Stomach (tissue), 8 donors: ENCODE measurements at regions not wholly inside any gene's neighbourhood (a gene's known extent, or its start where the extent isn't known, plus 50 kb on each side); places are given as distances from the start of the nearest gene placed in this dataset.

Experiments used
- DNase-seq, 2 donors: peaks; one replicate each; pipeline versions ENCODE4 v3.0.0 to v3.0.0-alpha.2; 2013 to 2019
- H3K27ac ChIP-seq, 5 donors: fragments of 200-600 bp in 4 of 5; sonication (generic) in 4 of 5; one replicate each; pipeline ENCODE4 v1.5.1; 2013 to 2019; ENCODE audit warnings: mild to moderate bottlenecking in 1 of 5, moderate library complexity in 1 of 5
- H3K27me3 ChIP-seq, 3 donors: fragments of 200-600 bp; sonication (generic); one replicate each; pipeline ENCODE4 v1.5.1; 2017 to 2019; ENCODE audit warnings: mixed run types in 1 of 3
- H3K36me3 ChIP-seq, 4 donors: fragments of 200-600 bp; sonication (generic); 1 replicate in 3 of 4; 2 replicates in 1 of 4; pipeline ENCODE4 v1.5.1; 2016 to 2019
- H3K4me1 ChIP-seq, 4 donors: fragments of 200-600 bp; sonication (generic); one replicate each; pipeline ENCODE4 v1.5.1; 2016 to 2019
- H3K4me3 ChIP-seq, 4 donors: fragments of 200-600 bp; sonication (generic) in 3 of 4; one replicate each; pipeline ENCODE4 v1.5.1; 2016 to 2019; ENCODE audit warnings: mild to moderate bottlenecking in 1 of 4
- H3K9me3 ChIP-seq, 4 donors: fragments of 200-600 bp; sonication (generic); one replicate each; pipeline ENCODE4 v1.5.1; 2016 to 2019
- EP300 ChIP-seq: sonication (generic); formaldehyde crosslinking; IDR thresholded peaks from one replicate; pipeline ENCODE4 v1.6.1; 2017; ENCODE audit warnings: antibody characterized with exemption
- POLR2A ChIP-seq, 4 donors: fragments of 450-650 bp; IDR thresholded peaks; one replicate each; pipeline ENCODE4 v1.6.1; 2016; ENCODE audit warnings: antibody characterized with exemption in 4 of 4, control low read depth in 2 of 4, mild to moderate bottlenecking in 1 of 4, moderate library complexity in 1 of 4
- POLR2AphosphoS5 ChIP-seq, 3 donors: sonication (generic); formaldehyde crosslinking; IDR thresholded peaks; one replicate each; pipeline ENCODE4 v1.6.1; 2016; ENCODE audit warnings: antibody characterized with exemption in 3 of 3
- WGBS, 5 donors: extraction: QIAGEN DNeasy Blood & Tissue Kit in 3 of 5; methylation state at CpG; one replicate each; pipeline versions ENCODE4 v1.1.5 to v1.1.7; 2013 to 2018; 5-methylcytosine and 5-hydroxymethylcytosine counted together
- intact Hi-C: fragments of 100-400 bp; cut with DNase I; formaldehyde crosslinking; loops from one replicate; pipeline ENCODE4 v1.15.1; 2023; ENCODE audit warnings: low total_unique reads
- TF ChIP-seq, protein P1 (sequence below), 7 experiments: fragments of 450-650 bp in 4 of 7; fragments of 200-600 bp in 3 of 7; sonication (generic) in 3 of 7; IDR thresholded peaks; one replicate each; pipeline ENCODE4 v1.5.1; 2016 to 2019; ENCODE audit warnings: antibody characterized with exemption in 7 of 7, control low read depth in 2 of 7, mild to moderate bottlenecking in 1 of 7
- donor health status: healthy with polysubstance abuse.
- donor health status: Bipolar disorder and iron deficiency.
- donor health status: healthy.

DNA sequence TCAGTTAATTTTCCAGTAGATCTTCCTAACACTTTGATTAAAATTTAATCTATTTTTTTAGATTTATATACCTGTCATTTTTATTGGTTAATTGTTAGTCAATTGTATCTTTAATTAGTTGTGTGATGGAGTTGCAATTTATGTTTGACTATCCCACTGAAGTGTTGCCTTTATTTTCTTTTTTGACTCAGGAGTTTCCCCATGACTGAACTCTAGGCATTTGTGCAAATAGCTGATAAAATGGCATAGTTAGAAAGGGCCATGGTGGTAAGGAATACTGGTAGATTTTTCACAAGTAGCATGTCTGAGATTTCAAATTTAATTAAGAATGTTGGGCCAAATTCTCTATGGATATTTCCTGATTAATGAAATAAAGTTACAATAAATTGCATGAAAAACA lies 273.1 kb upstream of the DAB2 start:
- no peak for DNase-seq
- no peak overlapping the region for H3K27ac ChIP-seq
- H3K4me3 ChIP-seq: no peak overlapping the region
- H3K27me3 ChIP-seq: no peaks in the 10 kb centered on the region
- no peaks in the 10 kb centered on the region for H3K36me3 ChIP-seq
- intact Hi-C loops: no loop called here
- TF ChIP-seq, protein P1, sequence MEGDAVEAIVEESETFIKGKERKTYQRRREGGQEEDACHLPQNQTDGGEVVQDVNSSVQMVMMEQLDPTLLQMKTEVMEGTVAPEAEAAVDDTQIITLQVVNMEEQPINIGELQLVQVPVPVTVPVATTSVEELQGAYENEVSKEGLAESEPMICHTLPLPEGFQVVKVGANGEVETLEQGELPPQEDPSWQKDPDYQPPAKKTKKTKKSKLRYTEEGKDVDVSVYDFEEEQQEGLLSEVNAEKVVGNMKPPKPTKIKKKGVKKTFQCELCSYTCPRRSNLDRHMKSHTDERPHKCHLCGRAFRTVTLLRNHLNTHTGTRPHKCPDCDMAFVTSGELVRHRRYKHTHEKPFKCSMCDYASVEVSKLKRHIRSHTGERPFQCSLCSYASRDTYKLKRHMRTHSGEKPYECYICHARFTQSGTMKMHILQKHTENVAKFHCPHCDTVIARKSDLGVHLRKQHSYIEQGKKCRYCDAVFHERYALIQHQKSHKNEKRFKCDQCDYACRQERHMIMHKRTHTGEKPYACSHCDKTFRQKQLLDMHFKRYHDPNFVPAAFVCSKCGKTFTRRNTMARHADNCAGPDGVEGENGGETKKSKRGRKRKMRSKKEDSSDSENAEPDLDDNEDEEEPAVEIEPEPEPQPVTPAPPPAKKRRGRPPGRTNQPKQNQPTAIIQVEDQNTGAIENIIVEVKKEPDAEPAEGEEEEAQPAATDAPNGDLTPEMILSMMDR (IDR thresholded peaks at IDR 0.05): no peak
- TF ChIP-seq EP300 (no peak), POLR2AphosphoS5 (IDR thresholded peaks at IDR 0.05) (no peak), POLR2A (IDR thresholded peaks at IDR 0.05) (no peak)
- H3K9me3 ChIP-seq: no peaks in the 10 kb centered on the region
- H3K4me1 ChIP-seq: peaks cover 0 to 16% (median 10%) of the 10 kb centered on the region in 4 donors

DNA sequence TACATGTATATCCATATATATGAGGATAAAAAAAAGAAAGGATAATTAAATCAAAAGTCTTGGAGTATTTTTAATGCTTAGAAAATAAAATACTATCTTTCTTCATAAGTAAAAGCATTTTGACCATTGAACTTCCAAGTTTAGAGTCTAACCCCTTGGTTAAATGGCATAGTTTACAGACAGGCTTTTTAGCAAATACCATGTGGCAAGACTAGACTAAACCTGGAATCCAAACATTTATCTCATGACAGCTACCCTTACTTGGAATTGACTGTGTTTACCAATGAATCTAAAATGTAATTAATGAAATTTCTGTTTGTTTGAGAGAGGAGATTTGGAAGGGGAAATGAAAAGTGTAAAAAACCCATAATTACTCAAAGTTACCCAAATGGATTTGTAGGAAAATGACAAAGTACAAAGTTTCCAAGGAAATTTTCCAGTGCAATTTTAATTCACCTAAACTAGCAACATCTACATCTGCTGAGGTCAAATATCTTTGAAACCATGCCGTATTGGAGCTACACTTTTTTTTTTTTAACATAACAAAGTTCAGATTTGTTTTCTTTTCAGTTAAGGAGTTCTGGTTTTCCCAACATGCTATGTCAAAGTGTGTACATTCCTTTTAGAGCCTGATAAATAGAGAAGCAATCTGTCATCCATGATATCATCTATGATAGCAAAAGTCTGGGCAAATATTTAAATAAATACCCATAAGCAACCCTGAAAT lies 272.1 kb upstream of the DAB2 start:
- no peaks in the 10 kb centered on the region for H3K27me3 ChIP-seq

DNA sequence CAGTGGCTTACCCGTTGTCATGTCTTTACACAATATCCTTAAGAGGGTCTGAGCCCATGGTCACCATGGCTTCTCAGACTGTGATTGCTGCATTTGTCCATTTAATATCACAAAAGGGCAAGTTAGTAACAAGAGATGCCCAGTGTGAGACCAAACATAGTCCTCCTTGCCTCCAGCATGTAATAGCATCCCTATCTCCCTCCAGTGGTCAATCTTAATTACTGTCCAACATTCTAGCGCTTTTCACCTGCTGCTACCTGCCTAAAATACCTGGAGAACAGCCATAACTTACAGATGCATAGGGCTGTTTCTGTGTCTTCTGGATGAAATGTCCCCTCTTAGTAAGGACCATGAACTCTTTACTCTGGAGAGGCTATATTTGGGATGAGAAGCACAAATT lies 267.2 kb upstream of the DAB2 start:
- H3K27ac ChIP-seq: no peak overlapping the region
- no peak overlapping the region for H3K4me3 ChIP-seq
- TF ChIP-seq EP300 (no peak), POLR2AphosphoS5 (IDR thresholded peaks at IDR 0.05) (no peak), POLR2A (IDR thresholded peaks at IDR 0.05) (no peak)
- TF ChIP-seq, protein P1 (IDR thresholded peaks at IDR 0.05): no peak
- no peaks in the 10 kb centered on the region for H3K27me3 ChIP-seq
- no peak for DNase-seq
- no peaks in the 10 kb centered on the region for H3K36me3 ChIP-seq
- H3K4me1 ChIP-seq: peaks cover 0 to 5% (median 2%) of the 10 kb centered on the region in 4 donors
- intact Hi-C loops: no loop called here
- whole genome bisulfite sequencing, 5 donors: 47 to 84% (median 68%) methylated on average over 2 of the region's 2 CpGs
- H3K9me3 ChIP-seq: peaks cover 3 to 11% (median 9%) of the 10 kb centered on the region in 4 donors

More for the DNA sequence above, 272.1 kb upstream of the DAB2 start:
- TF ChIP-seq POLR2AphosphoS5 (IDR thresholded peaks at IDR 0.05) (no peak), POLR2A (IDR thresholded peaks at IDR 0.05) (no peak), EP300 (no peak)
- TF ChIP-seq, protein P1 (IDR thresholded peaks at IDR 0.05): no peak
- no peak for DNase-seq
- Histone ChIP-seq H3K36me3 (no peaks in the 10 kb centered on the region), H3K9me3 (no peaks in the 10 kb centered on the region), H3K4me1 (peaks cover 0 to 16% (median 8%) of the 10 kb centered on the region in 4 donors), H3K4me3 (no peak overlapping the region), H3K27ac (no peak overlapping the region)
- intact Hi-C loops: no loop called here
- WGBS, 5 donors: 6 to 24% (median 13%) methylated on average over 1 of the region's 1 CpG

DNA sequence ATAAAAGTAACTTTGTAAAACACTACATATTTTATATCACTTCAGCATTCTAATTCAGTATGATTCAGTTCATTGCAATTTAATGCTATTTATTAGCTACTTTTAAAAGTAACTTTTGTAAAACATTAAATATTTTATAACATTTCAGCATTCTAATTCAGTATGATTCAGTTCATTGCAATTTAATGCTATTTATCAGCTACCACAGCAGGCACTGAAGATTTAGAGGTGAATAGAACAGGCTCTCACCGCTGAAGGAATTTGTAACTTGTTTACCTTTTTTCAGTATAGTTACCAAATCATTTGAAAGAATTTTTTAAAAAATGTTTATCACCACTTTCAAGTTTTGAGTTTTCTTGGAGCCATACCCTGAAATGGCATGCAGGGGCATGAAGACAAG lies 266.4 kb upstream of the DAB2 start:
- no peak for TF ChIP-seq POLR2AphosphoS5 (IDR thresholded peaks at IDR 0.05)
- no peak for TF ChIP-seq EP300
- TF ChIP-seq, protein P1 (IDR thresholded peaks at IDR 0.05): no peak
- no peak for TF ChIP-seq POLR2A (IDR thresholded peaks at IDR 0.05)
- Histone ChIP-seq H3K4me1 (no peaks in the 10 kb centered on the region), H3K27me3 (no peaks in the 10 kb centered on the region), H3K36me3 (no peaks in the 10 kb centered on the region), H3K9me3 (peaks cover 3 to 11% (median 9%) of the 10 kb centered on the region in 4 donors), H3K27ac (no peak overlapping the region), H3K4me3 (no peak overlapping the region)
- 81 to 90% (median 87%) methylated on average over 1 of the region's 1 CpG for WGBS, 5 donors
- intact Hi-C loops: no loop called here
- no peak for DNase-seq
